ENCODE measurements at regions not wholly inside any gene's neighbourhood (a gene's known extent, or its start where the extent isn't known, plus 50 kb on each side); places are given as distances from the start of the nearest gene placed in this dataset.
"Not testable (repeated sequence)": the region's sequence is repeated elsewhere in the genome, so short reads cannot be mapped to it uniquely, and the experiment has no call there.

- H3K36me3 ChIP-seq, result no peaks in the 10 kb centered on the region
- no peaks in the 10 kb centered on the region for H3K9me3 ChIP-seq
- DNase-seq (no peak), ATAC-seq (no peak)
- intact Hi-C loops (cut with DNase I), result no loop called here
- TF ChIP-seq CTCF (IDR thresholded peaks at IDR 0.05), result no peak
- H3K27ac ChIP-seq, result no peak overlapping the region
- no peak overlapping the region for H3K4me3 ChIP-seq
- H3K4me1 ChIP-seq, result no peaks in the 10 kb centered on the region
- no peaks in the 10 kb centered on the region for H3K27me3 ChIP-seq
These were observed 791.3 kb upstream of the KIRREL3 start for GRCh38 chr11:127791844-127792243.

GRCh38 chr11:127790592-127790991 is 790.0 kb upstream of the KIRREL3 start:
- TF ChIP-seq CTCF (IDR thresholded peaks at IDR 0.05), result no peak
- Histone ChIP-seq H3K36me3 (no peaks in the 10 kb centered on the region), H3K27me3 (no peaks in the 10 kb centered on the region), H3K4me3 (no peak overlapping the region), H3K27ac (no peak overlapping the region), H3K9me3 (no peaks in the 10 kb centered on the region), H3K4me1 (no peaks in the 10 kb centered on the region)
- DNase-seq, result no peak
- no peak for ATAC-seq
- intact Hi-C loops (cut with DNase I), result no loop called here

- Histone ChIP-seq H3K27me3 (no peaks in the 10 kb centered on the region), H3K4me3 (no peak overlapping the region), H3K27ac (no peak overlapping the region), H3K36me3 (no peaks in the 10 kb centered on the region), H3K9me3 (no peaks in the 10 kb centered on the region), H3K4me1 (no peaks in the 10 kb centered on the region)
- no peak for TF ChIP-seq CTCF (IDR thresholded peaks at IDR 0.05)
- DNase-seq (peak in 1 of 4 donors; percentile 7), ATAC-seq (no peak)
- intact Hi-C loops (cut with DNase I), result no loop called here
These were observed 789.4 kb upstream of the KIRREL3 start for GRCh38 chr11:127789927-127790326.

GRCh38 chr11:127772938-127773337 is 772.4 kb upstream of the KIRREL3 start:
- H3K9me3 ChIP-seq; H3K4me1 ChIP-seq; H3K27me3 ChIP-seq; H3K4me3 ChIP-seq; H3K27ac ChIP-seq; H3K36me3 ChIP-seq; intact Hi-C loops (cut with DNase I); ATAC-seq; DNase-seq: not testable (repeated sequence)

- H3K36me3 ChIP-seq; intact Hi-C loops (cut with DNase I); H3K27me3 ChIP-seq; H3K9me3 ChIP-seq; ATAC-seq; H3K4me3 ChIP-seq; H3K4me1 ChIP-seq; DNase-seq; H3K27ac ChIP-seq: not testable (repeated sequence)
These were observed 768.4 kb upstream of the KIRREL3 start for GRCh38 chr11:127768931-127769330.

GRCh38 chr11:127766734-127767133 is 766.2 kb upstream of the KIRREL3 start:
- no peak overlapping the region for H3K27ac ChIP-seq
- H3K4me3 ChIP-seq, result no peak overlapping the region
- DNase-seq (no peak), ATAC-seq (no peak)
- no peaks in the 10 kb centered on the region for H3K36me3 ChIP-seq
- intact Hi-C loops (cut with DNase I), result no loop called here
- H3K4me1 ChIP-seq, result no peaks in the 10 kb centered on the region
- no peaks in the 10 kb centered on the region for H3K27me3 ChIP-seq
- H3K9me3 ChIP-seq, result no peaks in the 10 kb centered on the region
- no peak for TF ChIP-seq CTCF (IDR thresholded peaks at IDR 0.05)
